DOHH2 (cell line): ENCODE measurements at regions not wholly inside any gene's neighbourhood (a gene's known extent, or its start where the extent isn't known, plus 50 kb on each side); places are given as distances from the start of the nearest gene placed in this dataset.

Experiments used
- CTCF ChIP-seq: fragments of 200-600 bp; sonication (generic); IDR thresholded peaks from one replicate; pipeline ENCODE4 v1.5.1; 2014; ENCODE audit warnings: antibody characterized with exemption, mild to moderate bottlenecking, low read depth, low read length; ENCODE audit not compliant: poor library complexity, severe bottlenecking
- EZH2phosphoT487 ChIP-seq: fragments of 200-600 bp; sonication (generic); IDR thresholded peaks from 2 replicates; pipeline ENCODE4 v1.6.1; 2017; ENCODE audit warnings: borderline replicate concordance, mild to moderate bottlenecking, antibody characterized with exemption, low read length, moderate library complexity, mixed read lengths

DNA sequence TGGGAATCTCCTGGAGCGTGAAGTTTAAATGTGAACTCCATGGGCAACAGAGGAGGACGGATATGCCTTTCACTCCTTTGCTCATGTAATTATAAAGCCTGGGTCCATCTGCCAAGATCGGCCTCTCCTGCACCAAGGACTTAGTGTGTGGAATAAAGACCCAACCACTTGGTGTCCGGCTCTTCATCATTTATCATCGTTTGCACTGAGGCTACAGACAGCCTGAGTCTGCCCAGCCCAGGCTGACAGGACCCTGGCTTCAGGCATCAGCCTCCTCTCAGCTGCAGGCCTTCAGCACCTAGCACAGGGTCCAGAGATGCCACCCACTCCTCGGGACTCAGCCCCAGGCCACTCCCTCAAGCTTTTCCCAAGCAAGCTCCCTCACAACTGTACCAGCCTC, 206.8 kb upstream of the IPO5 start:
- TF ChIP-seq CTCF (no peak), EZH2phosphoT487 (no peak)
